GM12892 (cell line): ENCODE measurements at regions not wholly inside any gene's neighbourhood (a gene's known extent, or its start where the extent isn't known, plus 50 kb on each side); places are given as distances from the start of the nearest gene placed in this dataset.

ENCODE experiments used
- POLR2A ChIP-seq: IDR thresholded peaks from 2 replicates; pipeline ENCODE4 v1.6.1; 2011; ENCODE audit warnings: low read depth, low read length, control low read depth
- POLR2AphosphoS5 ChIP-seq: IDR thresholded peaks from 2 replicates; pipeline ENCODE4 v1.6.1; 2011; ENCODE audit warnings: low read depth, low read length, control low read depth

- TF ChIP-seq POLR2AphosphoS5 (no peak), POLR2A (no peak)
Measured at GRCh38 chr2:147232225-147232669, 612.6 kb upstream of the ACVR2A start.
